HCT116 (cell line): ENCODE measurements at regions not wholly inside any gene's neighbourhood (a gene's known extent, or its start where the extent isn't known, plus 50 kb on each side); places are given as distances from the start of the nearest gene placed in this dataset.

Experiments
- ATAC-seq: fragments of 200-7000 bp; cut with Tn5 transposase; 2 replicates; pipeline ENCODE4 v1.9.1; 2020; ENCODE audit warnings: mild to moderate bottlenecking, moderate library complexity
- BruUV-seq: library from RNA; stranded (reverse); fragments of 400-500 nt; replicated peaks from 2 replicates; lab custom pipeline; 2021; lab: Mats Ljungman, UMichigan
- CTCF ChIA-PET: fragments of 300-600 bp; sonication (Branson Sonifier 250); formaldehyde crosslinking; loops from one replicate; lab custom pipeline; 2021; ENCODE audit warnings: antibody characterized with exemption; lab: Charles Lee
- POLR2A ChIA-PET: fragments of 300-600, 350-600 bp; sonication (Branson Sonifier 250); formaldehyde crosslinking; loops from one replicate; lab custom pipeline; 2021; ENCODE audit warnings: antibody characterized with exemption; lab: Charles Lee
- RAD21 ChIA-PET, 2 experiments: fragments of 300-600 bp; sonication (Branson Sonifier 250); formaldehyde crosslinking; loops; one replicate each; lab custom pipeline; 2023; ENCODE audit warnings: low total read pairs in 2 of 2; ENCODE audit not compliant: uncharacterized antibody in 2 of 2, unreplicated experiment in 2 of 2, low non-redundant PET in 1 of 2; lab: Charles Lee
- DNase-seq: peaks from one replicate; pipeline ENCODE4 v3.0.0-alpha.2; 2010; ENCODE audit warnings: low read depth, low spot score
- H2AFZ ChIP-seq: fragments of 200-600 bp; shearing (Covaris generic), sonication (generic); 2 replicates; pipeline ENCODE4 v1.6.1; 2017; ENCODE audit warnings: low read depth, mixed run types, mixed read lengths, antibody characterized with exemption, low read length; ENCODE audit not compliant: poor library complexity, severe bottlenecking
- H3K27ac ChIP-seq: 2 replicates; pipeline ENCODE4 v1.5.1; 2012; ENCODE audit warnings: low read depth, low read length
- H3K27me3 ChIP-seq: fragments of 200-600 bp; sonication (generic); 2 replicates; pipeline ENCODE4 v1.6.1; 2016; ENCODE audit warnings: mixed run types, low read length, mixed read lengths; ENCODE audit not compliant: insufficient read depth
- H3K36me3 ChIP-seq, 2 experiments: fragments of 200-500 bp in 1 of 2; fragments of 200-600 bp in 1 of 2; sonication (Bioruptor generic) in 1 of 2; sonication (generic) in 1 of 2; 2 replicates each; pipeline versions ENCODE4 v1.5.1 to v1.6.1; 2014 to 2016; ENCODE audit warnings: low read length in 2 of 2, inconsistent platforms in 1 of 2, mixed read lengths in 1 of 2, mixed run types in 1 of 2; ENCODE audit not compliant: insufficient read depth in 2 of 2, control insufficient read depth in 1 of 2
- H3K4me1 ChIP-seq, 2 experiments: fragments of 200-600 bp in 1 of 2; sonication (generic) in 1 of 2; 2 replicates each; pipeline versions ENCODE4 v1.5.1 to v1.6.1; 2012 to 2017; ENCODE audit warnings: low read length in 2 of 2, inconsistent platforms in 1 of 2, mild to moderate bottlenecking in 1 of 2, mixed read lengths in 1 of 2, mixed run types in 1 of 2, moderate library complexity in 1 of 2; ENCODE audit not compliant: insufficient read depth in 2 of 2, control insufficient read depth in 1 of 2
- H3K4me2 ChIP-seq: fragments of 200-600 bp; sonication (generic); 2 replicates; pipeline ENCODE4 v1.6.1; 2017; ENCODE audit warnings: mixed run types, low read length, mixed read lengths
- H3K4me3 ChIP-seq, 2 experiments: fragments of 200-600 bp in 1 of 2; sonication (generic) in 1 of 2; replicated peaks in 1 of 2; 2 replicates each; pipeline ENCODE4 v1.5.1; 2011 to 2016; ENCODE audit warnings: low read length in 2 of 2, control low read depth in 1 of 2, low read depth in 1 of 2, mild to moderate bottlenecking in 1 of 2, mixed read lengths in 1 of 2, mixed run types in 1 of 2
- H3K79me2 ChIP-seq: fragments of 200-600 bp; sonication (generic); 2 replicates; pipeline ENCODE4 v1.6.1; 2017; ENCODE audit warnings: mild to moderate bottlenecking, mixed run types, low read length, moderate library complexity, mixed read lengths; ENCODE audit not compliant: insufficient read depth
- H3K9ac ChIP-seq: fragments of 200-600 bp; sonication (generic); 2 replicates; pipeline ENCODE4 v1.6.1; 2016; ENCODE audit warnings: low read length, mixed read lengths
- H3K9me2 ChIP-seq: fragments of 200-600 bp; sonication (generic), shearing (Covaris generic); 2 replicates; pipeline ENCODE4 v1.6.1; 2017; ENCODE audit warnings: mixed run types, mild to moderate bottlenecking, moderate library complexity; ENCODE audit not compliant: insufficient read depth
- H3K9me3 ChIP-seq, 2 experiments: fragments of 200-500 bp in 1 of 2; fragments of 200-600 bp in 1 of 2; sonication (Bioruptor generic) in 1 of 2; sonication (generic) in 1 of 2; 2 replicates each; pipeline ENCODE4 v1.6.1; 2014 to 2017; ENCODE audit warnings: low read length in 2 of 2, mixed read lengths in 2 of 2, inconsistent platforms in 1 of 2, low read depth in 1 of 2, mild to moderate bottlenecking in 1 of 2, mixed run types in 1 of 2, moderate library complexity in 1 of 2; ENCODE audit not compliant: control insufficient read depth in 1 of 2, insufficient read depth in 1 of 2
- H4K20me1 ChIP-seq: fragments of 200-600 bp; sonication (generic), shearing (Covaris generic); 2 replicates; pipeline ENCODE4 v1.6.1; 2017; ENCODE audit warnings: mixed run types, mild to moderate bottlenecking, moderate library complexity; ENCODE audit not compliant: insufficient read depth
- JUND ChIP-seq: IDR thresholded peaks from 2 replicates; pipeline ENCODE4 v1.6.1; 2012
- POLR2A ChIP-seq: IDR thresholded peaks from 2 replicates; pipeline ENCODE4 v1.7.0; 2011; ENCODE audit warnings: borderline replicate concordance; ENCODE audit not compliant: insufficient read depth, insufficient read length; ENCODE audit errors: extremely low read depth
- POLR2AphosphoS5 ChIP-seq: IDR thresholded peaks from 2 replicates; pipeline ENCODE4 v1.6.1; 2011; ENCODE audit warnings: mild to moderate bottlenecking, low read depth, low read length, moderate library complexity
- SIN3A ChIP-seq: IDR thresholded peaks from 2 replicates; pipeline ENCODE4 v1.6.1; 2012; ENCODE audit warnings: low read depth
- SP1 ChIP-seq: IDR thresholded peaks from 2 replicates; pipeline ENCODE4 v1.6.1; 2012; ENCODE audit warnings: low read depth
- TCF7L2 ChIP-seq: IDR thresholded peaks from 2 replicates; pipeline ENCODE4 v1.7.0; 2011; ENCODE audit warnings: borderline replicate concordance, inconsistent platforms; ENCODE audit not compliant: insufficient read depth, insufficient read length; ENCODE audit errors: extremely low read depth
- YY1 ChIP-seq: IDR thresholded peaks from 2 replicates; pipeline ENCODE4 v1.6.1; 2011; ENCODE audit warnings: low read length, low read depth, moderate library complexity, mild to moderate bottlenecking; ENCODE audit not compliant: insufficient replicate concordance; ENCODE audit errors: extremely low read depth
- ZFX ChIP-seq: fragments of 450-650 bp; IDR thresholded peaks from 2 replicates; pipeline ENCODE4 v1.6.1; 2017
- ZNF274 ChIP-seq: fragments of 200-500 bp; sonication (Bioruptor generic); IDR thresholded peaks from 2 replicates; pipeline ENCODE4 v1.6.1; 2014; ENCODE audit warnings: mild to moderate bottlenecking, low read depth, low read length, inconsistent platforms
- intact Hi-C: fragments of 100-400 bp; cut with micrococcal nuclease; formaldehyde crosslinking; loops from 2 replicates; pipeline ENCODE4 v1.10.0; 2022
- TF ChIP-seq, protein P1 (sequence below): IDR thresholded peaks from 2 replicates; pipeline ENCODE4 v1.6.1; 2012
- TF ChIP-seq, protein P2 (sequence below): IDR thresholded peaks from 2 replicates; pipeline ENCODE4 v1.6.1; 2012

DNA sequence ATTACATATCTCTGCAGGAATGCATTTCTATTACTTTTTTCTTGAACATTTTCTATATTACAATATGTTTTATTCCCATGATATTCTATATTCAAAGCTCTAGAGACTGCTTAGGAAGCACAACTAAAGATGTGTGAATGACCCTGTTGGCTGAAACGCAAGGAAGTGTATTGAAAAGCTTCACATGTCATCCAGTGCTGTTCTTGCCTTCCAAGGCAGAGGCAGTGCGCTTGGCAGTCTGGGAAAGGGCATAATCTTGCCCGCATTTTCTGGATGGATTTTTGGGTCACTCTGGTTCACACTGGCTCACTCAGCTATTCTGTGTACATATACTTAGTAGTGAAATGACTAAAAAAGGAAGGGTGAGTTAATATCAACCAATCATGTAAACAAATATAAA lies 262.4 kb downstream of the PTPRC start:
- TF ChIP-seq SP1 = no peak
- TF ChIP-seq, protein P1, sequence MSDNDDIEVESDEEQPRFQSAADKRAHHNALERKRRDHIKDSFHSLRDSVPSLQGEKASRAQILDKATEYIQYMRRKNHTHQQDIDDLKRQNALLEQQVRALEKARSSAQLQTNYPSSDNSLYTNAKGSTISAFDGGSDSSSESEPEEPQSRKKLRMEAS = no peak
- TF ChIP-seq ZNF274 = no peak
- TF ChIP-seq ZFX = no peak
- Histone ChIP-seq H3K4me2 (no peak overlapping the region), H3K4me1 (no peaks in the 10 kb centered on the region), H3K79me2 (no peaks in the 10 kb centered on the region), H3K27ac (no peak overlapping the region), H3K36me3 (no peaks in the 10 kb centered on the region), H3K27me3 (no peaks in the 10 kb centered on the region), H3K4me3 (no peak overlapping the region), H3K9ac (no peak overlapping the region), H4K20me1 (no peaks in the 10 kb centered on the region), H2AFZ (no peak overlapping the region), H3K9me3 (no peaks in the 10 kb centered on the region), H3K9me2 (no peaks in the 10 kb centered on the region)
- ChIA-PET POLR2A (no interaction called here), CTCF (no interaction called here), RAD21 (no interaction called here)
- no TSS peak for BruUV-seq
- intact Hi-C loops = no loop called here
- no peak for ATAC-seq
- DNase-seq = no peak

DNA sequence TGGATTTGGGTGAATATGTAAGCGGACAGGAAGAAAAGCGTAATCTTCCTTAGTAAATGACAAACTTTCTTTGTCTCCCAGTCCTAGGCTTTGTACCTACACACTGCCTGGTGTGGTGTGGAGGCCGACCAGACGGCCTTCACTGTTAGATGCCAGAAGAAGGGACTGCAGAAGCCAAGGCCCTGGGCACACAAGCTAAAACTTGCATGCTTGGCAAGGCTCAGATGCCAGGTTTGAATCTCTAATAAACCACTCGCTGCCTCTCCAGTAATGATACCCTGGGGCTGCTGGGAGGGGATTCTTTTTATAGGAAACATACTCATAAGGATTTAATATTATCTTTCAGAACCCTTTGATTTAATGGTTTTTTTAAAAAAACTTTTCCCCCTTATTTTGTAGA lies 263.8 kb downstream of the PTPRC start:
- Histone ChIP-seq H3K79me2 (no peaks in the 10 kb centered on the region), H3K27me3 (no peaks in the 10 kb centered on the region), H3K4me1 (no peaks in the 10 kb centered on the region), H3K9me2 (no peaks in the 10 kb centered on the region), H4K20me1 (no peaks in the 10 kb centered on the region), H3K4me3 (no peak overlapping the region), H3K36me3 (no peaks in the 10 kb centered on the region), H3K9ac (no peak overlapping the region), H3K4me2 (no peak overlapping the region), H3K9me3 (no peaks in the 10 kb centered on the region), H2AFZ (no peak overlapping the region), H3K27ac (no peak overlapping the region)
- CTCF ChIA-PET = no interaction called here
- no peak for TF ChIP-seq YY1
- no peak for TF ChIP-seq SIN3A
- no peak for TF ChIP-seq POLR2AphosphoS5
- TF ChIP-seq POLR2A = no peak
- TF ChIP-seq TCF7L2 = no peak
- TF ChIP-seq JUND = no peak
- TF ChIP-seq, protein P2, sequence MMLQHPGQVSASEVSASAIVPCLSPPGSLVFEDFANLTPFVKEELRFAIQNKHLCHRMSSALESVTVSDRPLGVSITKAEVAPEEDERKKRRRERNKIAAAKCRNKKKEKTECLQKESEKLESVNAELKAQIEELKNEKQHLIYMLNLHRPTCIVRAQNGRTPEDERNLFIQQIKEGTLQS = no peak
- no peak for TF ChIP-seq ZNF274
- BruUV-seq = no TSS peak
- DNase-seq (no peak), ATAC-seq (no peak)
- intact Hi-C loops = no loop called here
- RAD21 ChIA-PET = no interaction called here
- POLR2A ChIA-PET = no interaction called here
